PC-3 (cell line): ENCODE measurements at regions not wholly inside any gene's neighbourhood (a gene's known extent, or its start where the extent isn't known, plus 50 kb on each side); places are given as distances from the start of the nearest gene placed in this dataset.

Experiments
- EZH2phosphoT487 ChIP-seq: fragments of 300-600 bp; sonication (generic); IDR thresholded peaks from 2 replicates; pipeline ENCODE4 v1.6.1; 2018; ENCODE audit warnings: mild to moderate bottlenecking, antibody characterized with exemption, low read length, borderline replicate concordance
- TF ChIP-seq, protein P1 (sequence below): fragments of 300-600 bp; sonication (generic); conservative IDR thresholded peaks from 2 replicates; pipeline ENCODE4 v1.5.1; 2017; ENCODE audit warnings: antibody characterized with exemption, low read depth, mild to moderate bottlenecking, low read length

DNA sequence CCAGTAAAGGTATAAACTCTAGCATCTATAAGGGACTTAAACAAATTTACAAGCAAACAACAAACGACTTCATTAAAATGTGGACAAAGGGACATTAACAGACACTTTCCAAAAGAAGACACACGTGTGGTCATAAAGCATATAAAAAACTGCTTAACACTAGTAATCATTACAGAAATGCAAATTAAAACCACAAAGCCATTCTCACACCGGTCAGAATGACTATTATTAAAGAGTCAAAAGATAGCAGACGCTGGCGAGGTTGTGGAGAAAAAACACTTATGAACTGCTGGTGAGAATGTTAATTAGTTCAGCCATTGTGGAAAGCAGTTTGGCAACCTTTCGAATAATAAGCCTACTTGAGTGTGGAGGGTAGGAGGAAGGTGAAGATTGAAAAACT lies 217.1 kb upstream of the DLGAP1 start:
- TF ChIP-seq, protein P1, sequence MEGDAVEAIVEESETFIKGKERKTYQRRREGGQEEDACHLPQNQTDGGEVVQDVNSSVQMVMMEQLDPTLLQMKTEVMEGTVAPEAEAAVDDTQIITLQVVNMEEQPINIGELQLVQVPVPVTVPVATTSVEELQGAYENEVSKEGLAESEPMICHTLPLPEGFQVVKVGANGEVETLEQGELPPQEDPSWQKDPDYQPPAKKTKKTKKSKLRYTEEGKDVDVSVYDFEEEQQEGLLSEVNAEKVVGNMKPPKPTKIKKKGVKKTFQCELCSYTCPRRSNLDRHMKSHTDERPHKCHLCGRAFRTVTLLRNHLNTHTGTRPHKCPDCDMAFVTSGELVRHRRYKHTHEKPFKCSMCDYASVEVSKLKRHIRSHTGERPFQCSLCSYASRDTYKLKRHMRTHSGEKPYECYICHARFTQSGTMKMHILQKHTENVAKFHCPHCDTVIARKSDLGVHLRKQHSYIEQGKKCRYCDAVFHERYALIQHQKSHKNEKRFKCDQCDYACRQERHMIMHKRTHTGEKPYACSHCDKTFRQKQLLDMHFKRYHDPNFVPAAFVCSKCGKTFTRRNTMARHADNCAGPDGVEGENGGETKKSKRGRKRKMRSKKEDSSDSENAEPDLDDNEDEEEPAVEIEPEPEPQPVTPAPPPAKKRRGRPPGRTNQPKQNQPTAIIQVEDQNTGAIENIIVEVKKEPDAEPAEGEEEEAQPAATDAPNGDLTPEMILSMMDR, result no peak
- TF ChIP-seq EZH2phosphoT487, result no peak
